ENCODE measurements at regions not wholly inside any gene's neighbourhood (a gene's known extent, or its start where the extent isn't known, plus 50 kb on each side); places are given as distances from the start of the nearest gene placed in this dataset.

GRCh38 chr16:11476676-11477075 lies 110.0 kb downstream of the LITAF start:
- Mint-ChIP-seq H3K27ac (no peak overlapping the region), H3K27me3 (no peaks in the 10 kb centered on the region), H3K4me1 (no peaks in the 10 kb centered on the region), H3K4me3 (no peak overlapping the region), H3K36me3 (ENCODE audit: low read depth) (no peaks in the 10 kb centered on the region)
- no peak for DNase-seq
- no peak for ATAC-seq
- no peaks in the 10 kb centered on the region for H3K9me3 ChIP-seq (ENCODE audit: control insufficient read depth, low read length, poor library complexity, severe bottlenecking)

- H3K4me3 Mint-ChIP-seq = no peak overlapping the region
- DNase-seq = no peak
- no peak overlapping the region for H3K27ac Mint-ChIP-seq
- H3K9me3 ChIP-seq (ENCODE audit: control insufficient read depth, low read length, poor library complexity, severe bottlenecking) = no peaks in the 10 kb centered on the region
- H3K27me3 Mint-ChIP-seq = no peaks in the 10 kb centered on the region
- no peaks in the 10 kb centered on the region for H3K4me1 Mint-ChIP-seq
- peaks cover 4% of the 10 kb centered on the region for H3K36me3 Mint-ChIP-seq (ENCODE audit: low read depth)
- no peak for ATAC-seq
Measured at GRCh38 chr16:11478431-11479119, 108.1 kb downstream of the LITAF start.

GRCh38 chr16:11479916-11480315 lies 106.8 kb downstream of the LITAF start:
- no peaks in the 10 kb centered on the region for H3K27me3 Mint-ChIP-seq
- no peak overlapping the region for H3K4me3 Mint-ChIP-seq
- no peaks in the 10 kb centered on the region for H3K9me3 ChIP-seq (ENCODE audit: control insufficient read depth, low read length, poor library complexity, severe bottlenecking)
- peaks cover 4% of the 10 kb centered on the region for H3K36me3 Mint-ChIP-seq (ENCODE audit: low read depth)
- no peak for DNase-seq
- no peak overlapping the region for H3K27ac Mint-ChIP-seq
- no peaks in the 10 kb centered on the region for H3K4me1 Mint-ChIP-seq
- ATAC-seq = no peak

- H3K27ac Mint-ChIP-seq = no peak overlapping the region
- peaks cover 5% of the 10 kb centered on the region for H3K36me3 Mint-ChIP-seq (ENCODE audit: low read depth)
- ATAC-seq (no peak), DNase-seq (no peak)
- no peaks in the 10 kb centered on the region for H3K4me1 Mint-ChIP-seq
- no peak overlapping the region for H3K4me3 Mint-ChIP-seq
- H3K27me3 Mint-ChIP-seq = no peaks in the 10 kb centered on the region
- H3K9me3 ChIP-seq (ENCODE audit: control insufficient read depth, low read length, poor library complexity, severe bottlenecking) = no peaks in the 10 kb centered on the region
Measured at GRCh38 chr16:11480634-11481033, 106.1 kb downstream of the LITAF start.

- no peaks in the 10 kb centered on the region for H3K9me3 ChIP-seq (ENCODE audit: control insufficient read depth, low read length, poor library complexity, severe bottlenecking)
- Mint-ChIP-seq H3K27ac (no peak overlapping the region), H3K27me3 (no peaks in the 10 kb centered on the region), H3K36me3 (ENCODE audit: low read depth) (peaks cover 8% of the 10 kb centered on the region), H3K4me3 (no peak overlapping the region), H3K4me1 (no peaks in the 10 kb centered on the region)
- no peak for ATAC-seq
- DNase-seq = no peak
Measured at GRCh38 chr16:11481987-11482386, 104.7 kb downstream of the LITAF start.

GRCh38 chr16:11482946-11483748 lies 103.6 kb downstream of the LITAF start:
- Mint-ChIP-seq H3K27me3 (no peaks in the 10 kb centered on the region), H3K4me1 (no peaks in the 10 kb centered on the region), H3K27ac (no peak overlapping the region), H3K4me3 (no peak overlapping the region), H3K36me3 (ENCODE audit: low read depth) (peaks cover 8% of the 10 kb centered on the region)
- ATAC-seq (no peak), DNase-seq (no peak)
- no peaks in the 10 kb centered on the region for H3K9me3 ChIP-seq (ENCODE audit: control insufficient read depth, low read length, poor library complexity, severe bottlenecking)

GRCh38 chr16:11484691-11485258 lies 101.9 kb downstream of the LITAF start:
- DNase-seq = no peak
- no peak for ATAC-seq
- H3K4me3 Mint-ChIP-seq = no peak overlapping the region
- H3K9me3 ChIP-seq (ENCODE audit: control insufficient read depth, low read length, poor library complexity, severe bottlenecking) = no peaks in the 10 kb centered on the region
- H3K27ac Mint-ChIP-seq = no peak overlapping the region
- peaks cover 8% of the 10 kb centered on the region for H3K36me3 Mint-ChIP-seq (ENCODE audit: low read depth)
- H3K4me1 Mint-ChIP-seq = no peaks in the 10 kb centered on the region
- no peaks in the 10 kb centered on the region for H3K27me3 Mint-ChIP-seq

GRCh38 chr16:11485676-11486075 lies 101.0 kb downstream of the LITAF start:
- Mint-ChIP-seq H3K27me3 (no peaks in the 10 kb centered on the region), H3K36me3 (ENCODE audit: low read depth) (peaks cover 8% of the 10 kb centered on the region), H3K27ac (no peak overlapping the region), H3K4me3 (no peak overlapping the region), H3K4me1 (no peaks in the 10 kb centered on the region)
- no peak for ATAC-seq
- H3K9me3 ChIP-seq (ENCODE audit: control insufficient read depth, low read length, poor library complexity, severe bottlenecking) = no peaks in the 10 kb centered on the region
- no peak for DNase-seq

GRCh38 chr16:11487289-11487688 lies 99.4 kb downstream of the LITAF start:
- no peaks in the 10 kb centered on the region for H3K9me3 ChIP-seq (ENCODE audit: control insufficient read depth, low read length, poor library complexity, severe bottlenecking)
- H3K27ac Mint-ChIP-seq = no peak overlapping the region
- ATAC-seq (no peak), DNase-seq (no peak)
- no peaks in the 10 kb centered on the region for H3K4me1 Mint-ChIP-seq
- peaks cover 8% of the 10 kb centered on the region for H3K36me3 Mint-ChIP-seq (ENCODE audit: low read depth)
- H3K4me3 Mint-ChIP-seq = no peak overlapping the region
- H3K27me3 Mint-ChIP-seq = no peaks in the 10 kb centered on the region

GRCh38 chr16:11488304-11488703 lies 98.4 kb downstream of the LITAF start:
- H3K4me1 Mint-ChIP-seq = no peaks in the 10 kb centered on the region
- no peak for ATAC-seq
- no peak for DNase-seq
- no peak overlapping the region for H3K4me3 Mint-ChIP-seq
- H3K27me3 Mint-ChIP-seq = no peaks in the 10 kb centered on the region
- H3K9me3 ChIP-seq (ENCODE audit: control insufficient read depth, low read length, poor library complexity, severe bottlenecking) = no peaks in the 10 kb centered on the region
- peaks cover 4% of the 10 kb centered on the region for H3K36me3 Mint-ChIP-seq (ENCODE audit: low read depth)
- H3K27ac Mint-ChIP-seq = no peak overlapping the region

GRCh38 chr16:11491524-11491923 lies 95.2 kb downstream of the LITAF start:
- Mint-ChIP-seq H3K4me3 (no peak overlapping the region), H3K36me3 (ENCODE audit: low read depth) (no peaks in the 10 kb centered on the region), H3K27me3 (no peaks in the 10 kb centered on the region), H3K27ac (no peak overlapping the region), H3K4me1 (peaks cover 7% of the 10 kb centered on the region)
- DNase-seq (no peak), ATAC-seq (no peak)
- no peaks in the 10 kb centered on the region for H3K9me3 ChIP-seq (ENCODE audit: control insufficient read depth, low read length, poor library complexity, severe bottlenecking)

- H3K27ac Mint-ChIP-seq = no peak overlapping the region
Measured at GRCh38 chr16:11492808-11493530, 93.8 kb downstream of the LITAF start.

GRCh38 chr16:11493531-11493929 lies 93.2 kb downstream of the LITAF start:
- H3K36me3 Mint-ChIP-seq (ENCODE audit: low read depth) = no peaks in the 10 kb centered on the region
- H3K4me3 Mint-ChIP-seq = no peak overlapping the region
- no peaks in the 10 kb centered on the region for H3K9me3 ChIP-seq (ENCODE audit: control insufficient read depth, low read length, poor library complexity, severe bottlenecking)
- no peak overlapping the region for H3K27ac Mint-ChIP-seq
- ATAC-seq = no peak
- H3K4me1 Mint-ChIP-seq = peaks cover 11% of the 10 kb centered on the region
- no peak for DNase-seq
- no peaks in the 10 kb centered on the region for H3K27me3 Mint-ChIP-seq

More at GRCh38 chr16:11492808-11493530, 93.8 kb downstream of the LITAF start:
- H3K4me1 Mint-ChIP-seq = peaks cover 11% of the 10 kb centered on the region
- no peaks in the 10 kb centered on the region for H3K36me3 Mint-ChIP-seq (ENCODE audit: low read depth)
- H3K4me3 Mint-ChIP-seq = no peak overlapping the region
- no peaks in the 10 kb centered on the region for H3K9me3 ChIP-seq (ENCODE audit: control insufficient read depth, low read length, poor library complexity, severe bottlenecking)
- no peak for DNase-seq
- no peak for ATAC-seq
- no peaks in the 10 kb centered on the region for H3K27me3 Mint-ChIP-seq

Measured in T-helper 17 cell (primary cell).